GM21723 (cell line): ENCODE measurements at regions not wholly inside any gene's neighbourhood (a gene's known extent, or its start where the extent isn't known, plus 50 kb on each side); places are given as distances from the start of the nearest gene placed in this dataset.

Experiments
- ATAC-seq: cut with Tn5 transposase; IDR thresholded peaks from one replicate; pipeline ENCODE4 v1.9.1; 2021; ENCODE audit warnings: mild to moderate bottlenecking, moderate library complexity; ENCODE audit not compliant: unreplicated experiment

GRCh38 chr11:37572491-37573171 is 974.6 kb upstream of the RAG2 start:
- no peak for ATAC-seq

GRCh38 chr11:37571246-37571645 is 973.2 kb upstream of the RAG2 start:
- no peak for ATAC-seq

GRCh38 chr11:37560991-37561390 is 963.0 kb upstream of the RAG2 start:
- ATAC-seq, result no peak

- ATAC-seq, result no peak
Observed at GRCh38 chr11:37560346-37560745, 962.3 kb upstream of the RAG2 start.

- ATAC-seq, result no peak
Observed at GRCh38 chr11:37558619-37559210, 960.7 kb upstream of the RAG2 start.

GRCh38 chr11:37557990-37558389 is 960.0 kb upstream of the RAG2 start:
- no peak for ATAC-seq

- no peak for ATAC-seq
Observed at GRCh38 chr11:37552284-37552683, 954.2 kb upstream of the RAG2 start.

- no peak for ATAC-seq
Observed at GRCh38 chr11:37544491-37544890, 946.5 kb upstream of the RAG2 start.

GRCh38 chr11:37533830-37534229 is 935.8 kb upstream of the RAG2 start:
- no peak for ATAC-seq

GRCh38 chr11:37533087-37533486 is 935.1 kb upstream of the RAG2 start:
- ATAC-seq, result no peak

GRCh38 chr11:37532271-37532670 is 934.2 kb upstream of the RAG2 start:
- ATAC-seq, result no peak

- ATAC-seq, result no peak
Observed at GRCh38 chr11:37527545-37527944, 929.5 kb upstream of the RAG2 start.

GRCh38 chr11:37525336-37525735 is 927.3 kb upstream of the RAG2 start:
- ATAC-seq, result no peak

GRCh38 chr11:37519781-37520180 is 921.7 kb upstream of the RAG2 start:
- no peak for ATAC-seq

GRCh38 chr11:37512156-37512780 is 914.2 kb upstream of the RAG2 start:
- ATAC-seq, result no peak

- no peak for ATAC-seq
Observed at GRCh38 chr11:37511425-37511933, 913.4 kb upstream of the RAG2 start.

GRCh38 chr11:37509506-37509905 is 911.5 kb upstream of the RAG2 start:
- ATAC-seq, result no peak

- ATAC-seq, result no peak
Observed at GRCh38 chr11:37506531-37506930, 908.5 kb upstream of the RAG2 start.

- no peak for ATAC-seq
Observed at GRCh38 chr11:37505406-37505805, 907.4 kb upstream of the RAG2 start.

- ATAC-seq, result no peak
Observed at GRCh38 chr11:37504921-37505320, 906.9 kb upstream of the RAG2 start.

GRCh38 chr11:37504060-37504611 is 906.1 kb upstream of the RAG2 start:
- ATAC-seq, result peak; percentile 94
